Endothelial cell of umbilical vein (primary cell): ENCODE measurements at regions not wholly inside any gene's neighbourhood (a gene's known extent, or its start where the extent isn't known, plus 50 kb on each side); places are given as distances from the start of the nearest gene placed in this dataset.

Experiments used
- BruUV-seq: library from RNA; stranded (reverse); fragments of 400-500 nt; replicated peaks from 2 replicates; lab custom pipeline; 2021; lab: Mats Ljungman, UMichigan
- CTCF ChIA-PET: fragments of 300-600, 350-600 bp; sonication (Branson Sonifier 250); formaldehyde crosslinking; loops from one replicate; lab custom pipeline; 2021; ENCODE audit warnings: antibody characterized with exemption, inconsistent platforms; lab: Charles Lee
- POLR2A ChIA-PET: fragments of 300-600, 350-600 bp; sonication (Branson Sonifier 250); formaldehyde crosslinking; loops from one replicate; lab custom pipeline; 2021; ENCODE audit warnings: antibody characterized with exemption, inconsistent platforms; lab: Charles Lee
- DNase-seq: peaks from one replicate; pipeline ENCODE4 v3.0.0-alpha.2; 2011; ENCODE audit warnings: low read depth, low spot score
- FAIRE-seq: peaks from 2 replicates; lab custom pipeline; 2011; peaks lifted over from hg19 to GRCh38; lab: Jason Lieb, UNC
- H2AFZ ChIP-seq: 2 replicates; pipeline ENCODE4 v1.6.0; 2012; ENCODE audit warnings: low read depth, low read length, control low read depth, inconsistent platforms
- H3K27ac ChIP-seq: 2 replicates; pipeline ENCODE4 v1.5.1; 2011; ENCODE audit warnings: low read depth, mild to moderate bottlenecking, control low read depth, low read length, moderate library complexity; ENCODE audit not compliant: insufficient read depth
- H3K27me3 ChIP-seq, 2 experiments: 2 replicates each; pipeline versions ENCODE4 v1.6.0 to v1.6.1; 2011; ENCODE audit warnings: low read length in 2 of 2, mixed read lengths in 1 of 2; ENCODE audit not compliant: control insufficient read depth in 2 of 2, insufficient read depth in 2 of 2
- H3K36me3 ChIP-seq, 2 experiments: 2 replicates in 1 of 2; 3 replicates in 1 of 2; pipeline ENCODE4 v1.5.1; 2011; ENCODE audit warnings: low read length in 2 of 2, mild to moderate bottlenecking in 1 of 2, moderate library complexity in 1 of 2; ENCODE audit not compliant: control insufficient read depth in 2 of 2, insufficient read depth in 2 of 2; ENCODE audit errors: extremely low read depth in 1 of 2
- H3K4me1 ChIP-seq: 3 replicates; pipeline ENCODE4 v1.5.1; 2011; ENCODE audit warnings: mild to moderate bottlenecking, low read length; ENCODE audit not compliant: control insufficient read depth, insufficient read depth; ENCODE audit errors: extremely low read depth
- H3K4me2 ChIP-seq: 2 replicates; pipeline ENCODE4 v1.6.1; 2011; ENCODE audit warnings: low read length, control low read depth, mixed read lengths; ENCODE audit not compliant: insufficient read depth
- H3K4me3 ChIP-seq, 3 experiments: fragments of 200-600 bp in 1 of 3; sonication (generic), shearing (Covaris generic) in 1 of 3; replicated peaks in 1 of 3; 2 replicates each; pipeline ENCODE4 v1.5.1; 2011 to 2016; ENCODE audit warnings: control low read depth in 3 of 3, low read length in 3 of 3, mild to moderate bottlenecking in 2 of 3, inconsistent platforms in 1 of 3, low read depth in 1 of 3, moderate library complexity in 1 of 3; ENCODE audit not compliant: insufficient read depth in 1 of 3
- H3K79me2 ChIP-seq: 2 replicates; pipeline ENCODE4 v1.6.0; 2012; ENCODE audit warnings: low read length, inconsistent platforms; ENCODE audit not compliant: control insufficient read depth, insufficient read depth
- H3K9ac ChIP-seq: replicated peaks from 2 replicates; pipeline ENCODE3; 2011; ENCODE audit warnings: low read length, control low read depth; ENCODE audit not compliant: insufficient read depth; ENCODE audit errors: extremely low read depth
- H3K9me1 ChIP-seq: replicated peaks from 3 replicates; pipeline ENCODE4 v1.6.0; 2011; ENCODE audit warnings: mild to moderate bottlenecking, low read length; ENCODE audit not compliant: control insufficient read depth, insufficient read depth; ENCODE audit errors: extremely low read depth
- H3K9me3 ChIP-seq: replicated peaks from 2 replicates; pipeline ENCODE4 v1.5.1; 2012; ENCODE audit warnings: low read length, inconsistent platforms; ENCODE audit not compliant: control insufficient read depth, insufficient read depth
- H4K20me1 ChIP-seq: replicated peaks from 2 replicates; pipeline ENCODE3; 2011; ENCODE audit warnings: mild to moderate bottlenecking, low read length; ENCODE audit not compliant: control insufficient read depth, insufficient read depth; ENCODE audit errors: extremely low read depth
- EZH2 ChIP-seq: IDR thresholded peaks from 2 replicates; pipeline ENCODE4 v1.6.1; 2012; ENCODE audit warnings: borderline replicate concordance, low read depth, mild to moderate bottlenecking, moderate library complexity, low read length, inconsistent platforms; ENCODE audit not compliant: severe bottlenecking
- FOS ChIP-seq: IDR thresholded peaks from 2 replicates; pipeline ENCODE4 v1.6.1; 2011; ENCODE audit warnings: mild to moderate bottlenecking, low read length, moderate library complexity, borderline replicate concordance; ENCODE audit not compliant: insufficient read depth
- GATA2 ChIP-seq: IDR thresholded peaks from 2 replicates; pipeline ENCODE4 v1.7.0; 2011; ENCODE audit warnings: low read depth, mild to moderate bottlenecking, moderate library complexity, mixed read lengths, low read length; ENCODE audit not compliant: insufficient read length, insufficient read depth
- JUN ChIP-seq: IDR thresholded peaks from 2 replicates; pipeline ENCODE4 v1.6.1; 2011; ENCODE audit warnings: borderline replicate concordance, low read depth; ENCODE audit not compliant: insufficient read length, insufficient read depth
- MYC ChIP-seq: IDR thresholded peaks from one replicate; pipeline ENCODE4 v1.6.1; 2011; ENCODE audit warnings: mild to moderate bottlenecking, low read depth, low read length
- POLR2A ChIP-seq: IDR thresholded peaks from 2 replicates; pipeline ENCODE4 v1.6.1; 2012; ENCODE audit warnings: low read depth, mild to moderate bottlenecking, control low read depth, low read length
- POLR2AphosphoS5 ChIP-seq: IDR thresholded peaks from 2 replicates; pipeline ENCODE4 v1.6.1; 2012; ENCODE audit warnings: low read depth, mild to moderate bottlenecking, control low read depth, low read length, moderate library complexity; ENCODE audit not compliant: insufficient read depth
- dilution Hi-C: fragments of 300-500 bp; cut with MboI; formaldehyde crosslinking; loops from one replicate; pipeline ENCODE4 v1.15.0; 2019; ENCODE audit warnings: low sequenced_read_pairs; ENCODE audit not compliant: extremely low pct_ligation_motif_present
- intact Hi-C: fragments of 100-400 bp; cut with micrococcal nuclease; formaldehyde crosslinking; loops from one replicate; pipeline ENCODE4 v1.10.0; 2022
- TF ChIP-seq, protein P1 (sequence below), 2 donors: IDR thresholded peaks; 1 replicate in 1 of 2; 2 replicates in 1 of 2; pipeline ENCODE4 v1.5.1; 2011; ENCODE audit warnings: low read length in 2 of 2, mild to moderate bottlenecking in 2 of 2, moderate library complexity in 2 of 2, control low read depth in 1 of 2, inconsistent platforms in 1 of 2, low read depth in 1 of 2; ENCODE audit not compliant: insufficient read depth in 1 of 2; ENCODE audit errors: extremely low read depth in 1 of 2
- TF ChIP-seq, protein P2 (sequence below): IDR thresholded peaks from 2 replicates; pipeline ENCODE4 v1.6.1; 2011; ENCODE audit not compliant: insufficient read depth, insufficient read length

DNA sequence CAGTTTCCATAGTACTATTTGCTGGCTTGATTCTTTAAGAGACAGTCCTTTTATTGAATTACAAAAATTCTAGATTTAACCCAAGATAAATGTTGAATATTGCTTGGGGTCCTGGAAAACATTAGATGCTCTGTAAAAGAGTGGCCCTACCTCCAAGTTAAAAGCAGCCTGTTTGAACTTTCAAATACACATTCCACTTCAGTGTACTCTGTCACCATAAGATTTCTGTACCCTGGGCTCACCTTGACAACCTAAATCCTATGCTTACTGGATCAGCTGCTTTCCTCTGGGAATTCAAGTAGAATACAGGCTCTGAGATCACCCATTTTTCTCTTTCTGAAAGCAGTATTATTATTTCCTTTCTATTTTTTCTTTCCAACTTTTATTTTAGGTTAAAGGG lies 107.7 kb upstream of the DCN start:
- Histone ChIP-seq H3K4me3 (no peak overlapping the region), H3K79me2 (no peaks in the 10 kb centered on the region), H3K9me1 (no peaks in the 10 kb centered on the region), H3K9me3 (no peaks in the 10 kb centered on the region), H3K27me3 (no peaks in the 10 kb centered on the region), H3K27ac (no peak overlapping the region), H3K9ac (no peak overlapping the region), H4K20me1 (no peaks in the 10 kb centered on the region), H3K36me3 (no peaks in the 10 kb centered on the region), H3K4me1 (no peaks in the 10 kb centered on the region), H2AFZ (no peak overlapping the region), H3K4me2 (no peak overlapping the region)
- CTCF ChIA-PET, result interaction anchor here (1.1 to 1.4 kb wide), 3 partner anchors 9 to 36 kb away, joined by 3 to 9 read pairs (median 3); no protein-coding TSS in a partner anchor
- dilution Hi-C loops, result no loop called here
- no peak for DNase-seq
- TF ChIP-seq JUN (no peak), POLR2A (no peak), GATA2 (no peak), EZH2 (no peak), FOS (no peak), POLR2AphosphoS5 (no peak), MYC (no peak)
- TF ChIP-seq, protein P1, sequence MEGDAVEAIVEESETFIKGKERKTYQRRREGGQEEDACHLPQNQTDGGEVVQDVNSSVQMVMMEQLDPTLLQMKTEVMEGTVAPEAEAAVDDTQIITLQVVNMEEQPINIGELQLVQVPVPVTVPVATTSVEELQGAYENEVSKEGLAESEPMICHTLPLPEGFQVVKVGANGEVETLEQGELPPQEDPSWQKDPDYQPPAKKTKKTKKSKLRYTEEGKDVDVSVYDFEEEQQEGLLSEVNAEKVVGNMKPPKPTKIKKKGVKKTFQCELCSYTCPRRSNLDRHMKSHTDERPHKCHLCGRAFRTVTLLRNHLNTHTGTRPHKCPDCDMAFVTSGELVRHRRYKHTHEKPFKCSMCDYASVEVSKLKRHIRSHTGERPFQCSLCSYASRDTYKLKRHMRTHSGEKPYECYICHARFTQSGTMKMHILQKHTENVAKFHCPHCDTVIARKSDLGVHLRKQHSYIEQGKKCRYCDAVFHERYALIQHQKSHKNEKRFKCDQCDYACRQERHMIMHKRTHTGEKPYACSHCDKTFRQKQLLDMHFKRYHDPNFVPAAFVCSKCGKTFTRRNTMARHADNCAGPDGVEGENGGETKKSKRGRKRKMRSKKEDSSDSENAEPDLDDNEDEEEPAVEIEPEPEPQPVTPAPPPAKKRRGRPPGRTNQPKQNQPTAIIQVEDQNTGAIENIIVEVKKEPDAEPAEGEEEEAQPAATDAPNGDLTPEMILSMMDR (IDR thresholded peaks at IDR 0.05; ENCODE audit: extremely low read depth in 1 of 2, insufficient read depth in 1 of 2, low read depth in 1 of 2, low read length in 2 of 2), result no peak
- TF ChIP-seq, protein P2, sequence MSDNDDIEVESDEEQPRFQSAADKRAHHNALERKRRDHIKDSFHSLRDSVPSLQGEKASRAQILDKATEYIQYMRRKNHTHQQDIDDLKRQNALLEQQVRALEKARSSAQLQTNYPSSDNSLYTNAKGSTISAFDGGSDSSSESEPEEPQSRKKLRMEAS, result no peak
- intact Hi-C loops, result no loop called here
- FAIRE-seq, result no peak
- BruUV-seq, result no TSS peak
- POLR2A ChIA-PET, result no interaction called here
